Nephron progenitor cell (in vitro differentiated cells): ENCODE measurements at regions not wholly inside any gene's neighbourhood (a gene's known extent, or its start where the extent isn't known, plus 50 kb on each side); places are given as distances from the start of the nearest gene placed in this dataset.

ENCODE experiments used
- DNase-seq: peaks from one replicate; pipeline ENCODE4 v3.0.0; 2021
- H3K27ac Mint-ChIP-seq: 2 replicates; pipeline ENCODE4 v1.8.0; 2021; ENCODE audit warnings: mild to moderate bottlenecking, moderate library complexity, mixed read lengths
- H3K27me3 Mint-ChIP-seq: 2 replicates; pipeline ENCODE4 v1.8.0; 2021; ENCODE audit warnings: mild to moderate bottlenecking, low read depth, mixed read lengths; ENCODE audit not compliant: poor library complexity
- H3K36me3 Mint-ChIP-seq: 2 replicates; pipeline ENCODE4 v1.8.0; 2021; ENCODE audit warnings: low read depth, mixed read lengths
- H3K4me1 Mint-ChIP-seq: 2 replicates; pipeline ENCODE4 v1.8.0; 2021; ENCODE audit warnings: mixed read lengths
- H3K4me3 Mint-ChIP-seq: 2 replicates; pipeline ENCODE4 v1.8.0; 2021; ENCODE audit warnings: mild to moderate bottlenecking, moderate library complexity, mixed read lengths
- H3K9me3 Mint-ChIP-seq: 2 replicates; pipeline ENCODE4 v1.8.0; 2021; ENCODE audit warnings: mild to moderate bottlenecking, moderate library complexity, mixed read lengths
- CTCF ChIP-seq: fragments of 200-600 bp; sonication (generic); IDR thresholded peaks from 2 replicates; pipeline ENCODE4 v1.5.0; 2021; ENCODE audit warnings: antibody characterized with exemption

- Mint-ChIP-seq H3K4me1 (peaks cover 8% of the 10 kb centered on the region), H3K27ac (no peak overlapping the region), H3K4me3 (no peak overlapping the region), H3K36me3 (no peaks in the 10 kb centered on the region), H3K9me3 (no peaks in the 10 kb centered on the region), H3K27me3 (peaks cover 10% of the 10 kb centered on the region)
- DNase-seq: no peak
- no peak for TF ChIP-seq CTCF
Measured at GRCh38 chr18:50458796-50459195, 84.0 kb downstream of the SKA1 start.

GRCh38 chr18:50460062-50460461 is 85.2 kb downstream of the SKA1 start:
- TF ChIP-seq CTCF: no peak
- Mint-ChIP-seq H3K9me3 (no peaks in the 10 kb centered on the region), H3K36me3 (no peaks in the 10 kb centered on the region), H3K27ac (no peak overlapping the region), H3K4me1 (no peaks in the 10 kb centered on the region), H3K27me3 (peaks cover 6% of the 10 kb centered on the region), H3K4me3 (no peak overlapping the region)
- no peak for DNase-seq

GRCh38 chr18:50460716-50461115 is 85.9 kb downstream of the SKA1 start:
- Mint-ChIP-seq H3K27ac (no peak overlapping the region), H3K4me1 (no peaks in the 10 kb centered on the region), H3K9me3 (no peaks in the 10 kb centered on the region), H3K36me3 (no peaks in the 10 kb centered on the region), H3K4me3 (no peak overlapping the region), H3K27me3 (peaks cover 9% of the 10 kb centered on the region)
- no peak for DNase-seq
- no peak for TF ChIP-seq CTCF

- no peak overlapping the region for H3K27ac Mint-ChIP-seq
Measured at GRCh38 chr18:50461251-50461650, 86.4 kb downstream of the SKA1 start.

GRCh38 chr18:50465211-50466153 is 90.6 kb downstream of the SKA1 start:
- Mint-ChIP-seq H3K9me3 (no peaks in the 10 kb centered on the region), H3K4me3 (no peak overlapping the region), H3K4me1 (peaks cover 4% of the 10 kb centered on the region), H3K27ac (no peak overlapping the region), H3K36me3 (no peaks in the 10 kb centered on the region), H3K27me3 (peaks cover 11% of the 10 kb centered on the region)
- no peak for TF ChIP-seq CTCF
- DNase-seq: no peak

More at GRCh38 chr18:50461251-50461650, 86.4 kb downstream of the SKA1 start:
- H3K27me3 Mint-ChIP-seq: peaks cover 9% of the 10 kb centered on the region
- no peak overlapping the region for H3K4me3 Mint-ChIP-seq
- no peaks in the 10 kb centered on the region for H3K9me3 Mint-ChIP-seq
- DNase-seq: no peak
- no peaks in the 10 kb centered on the region for H3K4me1 Mint-ChIP-seq
- TF ChIP-seq CTCF: no peak
- H3K36me3 Mint-ChIP-seq: no peaks in the 10 kb centered on the region

- Mint-ChIP-seq H3K4me1 (peaks cover 4% of the 10 kb centered on the region), H3K36me3 (no peaks in the 10 kb centered on the region), H3K27ac (no peak overlapping the region), H3K4me3 (no peak overlapping the region), H3K9me3 (no peaks in the 10 kb centered on the region), H3K27me3 (peaks cover 19% of the 10 kb centered on the region)
- no peak for DNase-seq
- TF ChIP-seq CTCF: no peak
Measured at GRCh38 chr18:50466634-50467033, 91.8 kb downstream of the SKA1 start.
